HG03103 (cell line): ENCODE measurements at regions not wholly inside any gene's neighbourhood (a gene's known extent, or its start where the extent isn't known, plus 50 kb on each side); places are given as distances from the start of the nearest gene placed in this dataset.
"Not testable (repeated sequence)": the region's sequence is repeated elsewhere in the genome, so short reads cannot be mapped to it uniquely, and the experiment has no call there.

Experiments
- ATAC-seq: cut with Tn5 transposase; IDR thresholded peaks from one replicate; pipeline ENCODE4 v1.9.1; 2021; ENCODE audit warnings: low read depth; ENCODE audit not compliant: unreplicated experiment

DNA sequence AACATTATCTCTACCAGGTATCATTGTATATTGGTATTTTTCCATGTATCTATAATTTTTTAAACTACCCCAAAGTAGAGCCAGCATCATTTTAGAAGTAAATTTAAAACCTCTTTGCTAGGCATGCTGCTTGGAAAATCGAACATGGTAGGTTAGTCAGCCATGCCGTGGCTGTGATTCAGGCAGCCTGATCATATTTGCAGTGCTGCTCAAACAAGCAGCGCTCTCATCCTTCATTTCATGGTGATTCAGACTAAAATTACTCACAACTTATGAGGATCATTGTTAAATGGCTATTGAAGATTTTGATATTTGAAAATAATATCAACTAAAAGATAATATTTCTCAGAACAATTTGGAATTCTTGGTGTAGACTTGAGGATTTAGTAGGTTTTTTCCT lies 161.2 kb upstream of the SPATA31A3 start:
- not testable (repeated sequence) for ATAC-seq

DNA sequence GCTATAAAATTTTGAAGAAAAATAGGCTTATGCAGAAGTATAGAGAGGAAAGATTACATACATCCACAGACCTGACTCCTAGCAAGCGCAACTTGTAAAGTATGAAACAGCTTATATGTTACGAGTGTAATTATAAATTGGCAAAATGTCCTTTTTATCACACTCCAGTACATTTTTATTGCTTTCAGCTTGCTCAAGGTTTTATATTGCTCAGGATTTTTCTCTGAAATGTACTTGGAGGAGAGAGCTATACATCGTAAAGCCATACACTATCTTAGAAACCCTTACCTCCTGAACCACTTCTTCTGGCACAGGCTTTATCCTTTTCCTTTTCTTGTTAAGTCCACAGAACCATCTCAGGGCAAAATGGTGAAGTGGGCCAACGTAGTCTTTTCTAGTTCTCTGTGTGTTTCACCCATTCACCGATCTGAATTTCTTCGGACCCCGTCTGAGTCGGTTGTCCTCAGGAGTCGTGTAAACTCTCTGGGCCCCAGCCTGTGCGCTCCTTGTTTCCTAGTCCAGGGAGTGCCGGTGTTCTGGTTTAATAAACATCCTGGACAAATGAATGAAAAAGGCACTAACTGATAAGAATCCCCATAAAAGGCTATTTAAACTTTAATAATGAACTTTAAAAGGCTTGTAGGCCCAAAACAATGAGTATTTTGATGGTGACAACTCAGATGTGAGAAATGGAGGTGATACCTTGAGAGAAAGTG lies 150.2 kb upstream of the SPATA31A3 start:
- not testable (repeated sequence) for ATAC-seq

DNA sequence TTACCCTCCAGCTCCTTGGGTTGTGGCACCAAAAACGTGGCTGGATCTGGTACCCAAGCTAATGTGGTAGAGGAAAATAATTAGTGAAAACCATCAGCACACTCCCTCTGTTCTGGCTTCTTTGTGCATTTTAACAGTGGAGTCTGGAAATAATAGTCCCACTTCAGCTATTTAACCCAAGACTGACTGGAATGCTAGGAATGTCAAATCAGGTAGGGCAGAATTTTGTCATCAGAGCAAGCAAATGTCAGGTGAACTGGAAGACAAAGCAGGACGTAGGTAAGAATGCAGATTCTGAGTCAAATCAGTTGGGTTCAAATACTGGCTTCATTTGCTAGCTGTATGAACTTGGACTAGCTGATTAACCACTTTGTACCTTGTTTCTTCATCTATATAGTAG lies 144.0 kb upstream of the SPATA31A3 start:
- not testable (repeated sequence) for ATAC-seq

DNA sequence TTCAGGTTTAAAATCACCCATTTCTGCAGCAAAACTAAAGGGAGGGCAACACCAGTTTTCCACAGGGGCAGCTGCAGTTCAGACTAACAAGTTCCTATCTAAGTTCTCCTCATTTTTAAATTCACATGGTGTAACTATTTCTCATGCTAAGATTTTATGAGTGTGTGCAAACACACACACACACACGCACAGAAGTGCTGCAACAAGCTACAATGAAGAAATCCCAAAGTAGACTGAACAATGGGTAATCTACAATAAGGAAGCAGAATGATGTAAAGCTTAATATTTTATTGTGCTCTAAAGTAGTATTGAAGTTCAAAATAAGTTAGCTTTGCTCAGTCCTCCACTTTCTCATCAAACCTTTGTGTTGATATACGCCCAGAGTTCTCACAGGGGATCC lies 140.8 kb upstream of the SPATA31A3 start:
- not testable (repeated sequence) for ATAC-seq

DNA sequence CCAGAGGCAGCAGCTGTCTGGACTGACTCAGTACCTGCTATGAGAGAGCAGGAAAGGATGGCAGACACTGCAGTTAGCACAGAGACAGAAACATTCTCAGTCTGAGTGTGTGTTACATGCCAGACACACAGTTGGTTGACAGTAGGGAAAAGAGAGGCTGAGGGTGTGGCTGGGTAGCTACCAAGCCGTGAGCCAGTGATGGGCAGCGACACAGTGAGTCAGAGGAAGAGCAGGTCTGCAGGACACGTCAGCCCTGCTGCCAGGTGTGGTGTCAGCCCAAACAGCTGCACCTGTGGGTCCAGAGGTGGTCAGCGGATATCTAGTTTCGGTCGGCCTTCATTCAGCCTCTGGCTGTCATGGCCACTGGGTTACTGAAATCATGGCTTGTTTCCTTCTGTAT lies 124.4 kb upstream of the SPATA31A3 start:
- not testable (repeated sequence) for ATAC-seq

DNA sequence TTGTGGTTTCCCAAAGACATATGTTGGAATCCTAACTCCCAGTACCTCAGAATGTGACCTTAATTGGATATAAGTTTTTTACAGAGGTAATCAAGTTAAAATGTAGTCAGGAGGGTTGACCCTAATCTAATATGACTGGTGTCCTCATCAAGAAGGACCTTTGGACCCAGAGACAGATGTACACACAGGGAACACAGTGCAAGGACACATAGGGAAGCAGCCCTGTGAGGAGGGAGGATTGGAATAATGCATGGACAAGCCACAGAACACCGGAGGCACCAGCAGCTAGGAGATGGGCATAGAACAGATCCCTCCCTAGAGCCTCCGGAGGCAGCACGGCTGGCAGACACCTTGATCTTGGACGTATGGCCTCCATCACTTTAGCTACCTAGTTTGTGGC lies 119.8 kb upstream of the SPATA31A3 start:
- not testable (repeated sequence) for ATAC-seq

DNA sequence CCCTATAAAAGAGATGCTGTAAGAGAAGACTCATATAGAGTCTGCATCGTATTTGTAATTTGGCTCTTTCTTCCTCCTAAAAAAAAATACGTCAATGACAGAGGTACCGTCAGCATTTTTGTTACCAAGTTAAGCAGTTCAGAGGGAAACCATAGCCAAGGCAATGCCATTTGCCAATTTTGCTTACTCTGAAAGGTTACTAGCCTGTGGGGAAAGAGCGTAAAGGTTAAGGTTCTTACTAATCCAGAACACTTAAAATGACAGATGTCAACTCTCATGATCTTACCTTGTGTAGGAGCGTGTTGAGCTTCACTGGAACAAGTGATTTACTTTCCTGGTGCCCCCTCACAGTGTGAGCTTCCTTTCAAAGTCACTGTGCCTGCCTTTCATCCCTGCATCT lies 119.4 kb upstream of the SPATA31A3 start:
- not testable (repeated sequence) for ATAC-seq

DNA sequence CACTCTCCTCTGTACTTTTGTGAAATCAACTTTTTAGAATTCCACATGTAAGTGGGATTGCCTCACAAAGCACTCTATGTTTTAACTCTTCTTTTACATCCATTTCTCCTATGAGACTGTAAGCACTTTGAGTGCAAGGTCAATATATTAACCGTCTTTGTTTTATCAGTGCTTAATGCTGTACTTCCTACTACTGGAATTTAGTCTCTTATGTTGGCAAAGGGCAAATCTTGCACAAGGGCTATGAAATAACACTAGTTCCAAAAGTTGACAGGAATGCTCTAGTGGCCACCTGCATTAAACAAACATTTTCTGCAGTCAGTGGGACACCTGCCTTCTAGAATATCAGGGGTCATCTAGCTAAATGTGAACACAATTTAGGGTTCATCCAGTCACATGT lies 117.5 kb upstream of the SPATA31A3 start:
- not testable (repeated sequence) for ATAC-seq

DNA sequence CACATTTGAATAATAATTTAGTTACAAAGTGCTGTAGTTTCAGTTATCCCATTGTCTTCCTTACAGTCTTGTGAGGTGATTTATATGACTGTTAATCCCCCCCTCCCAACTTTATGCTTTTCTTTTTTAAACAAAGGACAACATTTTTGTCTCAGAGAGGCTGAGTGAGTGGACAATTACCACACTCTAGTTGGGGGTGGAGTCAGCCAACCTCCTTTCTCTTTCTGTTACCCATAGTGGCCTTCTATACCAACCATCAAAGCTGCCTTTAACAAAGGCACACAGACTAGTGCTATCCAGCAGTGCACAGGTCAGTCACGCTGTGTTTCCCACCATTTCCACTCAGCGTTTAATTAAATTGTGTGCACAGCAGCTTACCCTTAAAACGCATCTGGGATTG lies 114.3 kb upstream of the SPATA31A3 start:
- ATAC-seq = not testable (repeated sequence)

DNA sequence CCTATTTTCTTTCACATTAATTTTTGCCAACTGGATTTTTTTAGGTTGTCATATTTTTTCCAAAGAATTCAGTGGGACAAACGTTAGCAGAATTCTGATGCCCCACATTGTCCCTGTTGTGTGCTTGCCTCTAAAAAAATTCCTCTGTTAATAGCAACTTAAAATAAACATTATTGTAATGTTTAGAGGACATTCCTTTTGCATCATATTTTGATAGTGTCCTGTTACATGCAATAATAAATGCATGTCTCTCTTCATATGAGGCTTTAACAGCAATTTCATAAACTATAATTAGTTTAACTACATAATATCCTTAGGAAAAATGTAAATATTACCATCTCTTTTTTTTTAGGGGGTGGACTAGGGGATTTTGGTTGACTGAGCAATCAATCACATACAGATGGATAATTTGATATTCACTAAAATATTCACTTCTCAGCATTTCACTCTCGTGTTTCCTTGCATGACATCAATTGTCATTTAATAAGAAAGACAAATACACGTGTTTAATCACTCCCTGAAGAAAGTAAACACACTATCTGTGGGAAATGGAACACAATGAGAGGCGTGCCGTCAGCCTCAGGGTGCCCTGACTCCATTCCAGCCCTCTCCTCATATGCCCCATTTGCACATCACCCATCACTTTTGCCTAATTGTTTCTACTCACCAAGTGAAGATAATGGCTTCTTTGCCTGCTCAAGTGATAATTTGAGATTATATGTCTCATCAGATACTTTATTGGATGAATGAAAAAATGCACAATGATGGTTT lies 110.3 kb upstream of the SPATA31A3 start:
- ATAC-seq = not testable (repeated sequence)

DNA sequence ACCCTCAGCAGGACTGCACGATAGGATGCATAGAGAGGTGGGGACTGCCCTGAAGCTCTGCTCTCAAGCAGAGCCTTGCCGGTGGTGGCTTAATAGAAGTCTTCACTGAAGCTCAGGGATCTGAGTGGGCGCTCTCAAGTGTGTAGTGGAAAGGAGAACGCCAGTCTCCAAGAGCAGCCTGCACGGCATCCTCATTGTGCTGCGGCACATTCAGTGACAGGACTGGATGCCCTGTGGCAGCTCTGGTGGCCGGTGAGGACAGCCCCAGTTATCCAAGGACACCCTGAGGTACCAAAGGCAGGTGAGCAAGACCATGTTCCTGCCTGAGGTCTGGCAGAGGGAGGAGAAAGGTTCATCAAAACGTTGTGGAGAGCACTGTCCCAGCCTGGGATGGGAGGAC lies 98.8 kb upstream of the SPATA31A3 start:
- ATAC-seq = not testable (repeated sequence)

DNA sequence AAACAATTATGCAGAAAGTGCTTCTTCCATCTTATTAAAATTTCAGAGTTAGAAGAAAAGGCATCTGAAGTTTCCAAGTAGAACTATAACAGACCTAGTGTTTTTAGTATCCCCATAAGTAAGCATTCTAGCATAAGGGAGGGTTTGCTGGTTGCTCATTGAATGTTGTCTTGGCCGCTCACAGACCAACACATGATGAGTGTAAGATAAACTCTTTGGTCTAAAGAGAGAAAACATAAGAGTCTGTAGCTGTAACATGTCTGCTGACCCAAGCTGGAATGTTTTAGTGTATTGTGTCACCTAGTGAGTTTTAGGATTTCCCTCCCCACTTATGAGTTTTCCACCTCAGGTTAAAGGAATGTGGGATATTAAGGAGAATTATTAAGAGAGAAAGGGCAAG lies 94.5 kb upstream of the SPATA31A3 start:
- ATAC-seq = not testable (repeated sequence)

DNA sequence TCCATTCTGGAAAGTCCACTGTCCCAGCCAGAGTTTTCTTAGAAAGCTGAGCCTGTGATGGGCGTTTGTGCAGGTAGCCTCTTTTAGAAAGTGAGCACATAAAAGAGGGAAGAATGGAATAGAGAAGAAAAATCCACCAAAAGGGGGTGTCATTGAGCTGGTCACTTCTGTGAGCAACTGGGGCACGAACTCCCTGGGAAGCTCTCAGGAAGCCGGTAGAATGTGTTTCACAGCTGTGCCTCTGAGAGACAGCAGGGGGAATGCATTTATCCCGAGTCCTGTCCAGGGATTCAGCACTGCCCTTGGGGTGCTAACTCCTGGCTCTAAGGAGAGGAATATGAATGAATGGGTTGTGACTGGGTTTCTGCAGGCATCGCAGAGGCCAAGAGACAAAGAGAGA lies 73.8 kb upstream of the SPATA31A3 start:
- ATAC-seq = not testable (repeated sequence)

DNA sequence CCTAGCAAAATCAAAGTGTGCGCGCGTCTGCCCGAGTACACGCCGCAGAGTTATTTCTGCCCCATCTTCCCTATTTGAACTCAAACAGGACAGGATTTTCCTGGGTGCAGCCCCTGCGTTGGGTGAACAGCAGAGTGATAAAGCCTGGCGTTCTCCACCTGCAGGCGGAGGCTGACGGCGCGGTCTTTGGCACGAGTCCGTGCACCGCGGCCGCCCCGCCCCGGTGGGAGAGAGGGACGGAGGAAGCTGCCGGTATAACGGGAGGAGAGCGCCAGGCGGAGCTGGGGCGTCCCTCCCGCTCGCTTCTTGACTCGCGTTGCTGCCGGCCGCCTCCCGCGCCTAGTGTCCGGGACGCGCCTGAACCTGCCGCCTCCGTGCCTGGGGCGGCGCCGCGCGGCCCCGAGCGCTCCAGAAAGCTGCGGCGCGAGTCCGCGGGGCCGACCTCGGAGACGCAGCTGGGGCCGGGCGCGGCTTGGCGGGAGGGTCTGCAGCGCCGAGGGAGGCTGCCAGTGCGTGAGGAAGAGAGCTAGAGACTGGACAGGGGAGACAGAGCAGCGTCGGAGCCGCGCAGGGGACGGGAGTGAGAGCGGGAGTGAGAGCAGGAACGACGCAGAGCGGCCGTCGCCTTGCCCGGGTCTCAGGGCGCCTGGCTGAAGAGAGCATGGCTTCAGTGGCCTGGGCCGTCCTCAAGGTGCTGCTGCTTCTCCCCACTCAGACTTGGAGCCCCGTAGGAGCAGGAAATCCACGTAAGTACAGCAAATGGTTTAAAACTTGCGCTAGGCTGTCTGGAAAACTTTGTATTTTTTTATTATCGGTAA lies 66.8 kb upstream of the SPATA31A3 start:
- ATAC-seq = not testable (repeated sequence)
